HCT116 (cell line): ENCODE measurements at regions not wholly inside any gene's neighbourhood (a gene's known extent, or its start where the extent isn't known, plus 50 kb on each side); places are given as distances from the start of the nearest gene placed in this dataset.

ENCODE experiments used
- CTCF ChIP-seq, 3 experiments: fragments of 200-600 bp in 1 of 3; sonication (generic) in 1 of 3; IDR thresholded peaks in 2 of 3; conservative IDR thresholded peaks in 1 of 3; 2 replicates each; pipeline ENCODE4 v1.5.1; 2012 to 2017; ENCODE audit warnings: low read depth in 2 of 3, low read length in 2 of 3, antibody characterized with exemption in 1 of 3, borderline replicate concordance in 1 of 3, control low read depth in 1 of 3, mild to moderate bottlenecking in 1 of 3, mixed read lengths in 1 of 3, mixed run types in 1 of 3, moderate library complexity in 1 of 3; ENCODE audit not compliant: insufficient read depth in 1 of 3
- EZH2phosphoT487 ChIP-seq: fragments of 200-600 bp; IDR thresholded peaks from 2 replicates; pipeline ENCODE4 v1.6.1; 2018; ENCODE audit warnings: antibody characterized with exemption, borderline replicate concordance
- POLR2A ChIP-seq: IDR thresholded peaks from 2 replicates; pipeline ENCODE4 v1.7.0; 2011; ENCODE audit warnings: borderline replicate concordance; ENCODE audit not compliant: insufficient read depth, insufficient read length; ENCODE audit errors: extremely low read depth
- REST ChIP-seq: IDR thresholded peaks from 2 replicates; pipeline ENCODE4 v1.6.1; 2012; ENCODE audit warnings: low read depth
- SRF ChIP-seq: IDR thresholded peaks from 2 replicates; pipeline ENCODE4 v1.6.1; 2012; ENCODE audit warnings: low read depth

- TF ChIP-seq REST = no peak
- TF ChIP-seq CTCF (IDR thresholded peaks at IDR 0.05 in 2 of 3, conservative IDR thresholded peaks at IDR 0.05 in 1 of 3; ENCODE audit: borderline replicate concordance in 1 of 3, insufficient read depth in 1 of 3, low read depth in 2 of 3, low read length in 2 of 3) = no peak
- no peak for TF ChIP-seq POLR2A
- TF ChIP-seq SRF = no peak
- TF ChIP-seq EZH2phosphoT487 = no peak
Observed at GRCh38 chr14:71703477-71703876, 228.8 kb upstream of the RGS6 start.
